ENCODE measurements at regions not wholly inside any gene's neighbourhood (a gene's known extent, or its start where the extent isn't known, plus 50 kb on each side); places are given as distances from the start of the nearest gene placed in this dataset.

DNA sequence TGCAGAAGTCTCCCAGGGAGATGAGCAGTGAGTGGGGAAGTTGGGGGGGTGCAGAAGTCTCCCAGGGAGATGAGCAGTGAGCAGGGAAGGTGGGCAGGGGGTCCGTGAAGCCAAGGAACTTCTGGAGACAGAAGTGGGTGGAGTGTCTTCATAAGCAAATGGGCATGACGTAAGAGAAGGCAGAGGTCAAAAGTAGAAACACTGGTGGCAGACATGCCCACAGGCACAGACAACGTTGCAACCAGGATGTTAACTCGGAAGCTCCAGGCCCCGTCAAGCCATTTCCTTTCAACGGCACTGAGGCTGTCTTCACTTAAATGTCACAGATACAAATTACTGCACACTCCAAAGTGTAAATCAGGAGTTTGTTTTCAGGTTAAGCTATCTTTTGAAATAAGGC lies 186.1 kb downstream of the SHANK2 start:
- TF ChIP-seq, protein P1, sequence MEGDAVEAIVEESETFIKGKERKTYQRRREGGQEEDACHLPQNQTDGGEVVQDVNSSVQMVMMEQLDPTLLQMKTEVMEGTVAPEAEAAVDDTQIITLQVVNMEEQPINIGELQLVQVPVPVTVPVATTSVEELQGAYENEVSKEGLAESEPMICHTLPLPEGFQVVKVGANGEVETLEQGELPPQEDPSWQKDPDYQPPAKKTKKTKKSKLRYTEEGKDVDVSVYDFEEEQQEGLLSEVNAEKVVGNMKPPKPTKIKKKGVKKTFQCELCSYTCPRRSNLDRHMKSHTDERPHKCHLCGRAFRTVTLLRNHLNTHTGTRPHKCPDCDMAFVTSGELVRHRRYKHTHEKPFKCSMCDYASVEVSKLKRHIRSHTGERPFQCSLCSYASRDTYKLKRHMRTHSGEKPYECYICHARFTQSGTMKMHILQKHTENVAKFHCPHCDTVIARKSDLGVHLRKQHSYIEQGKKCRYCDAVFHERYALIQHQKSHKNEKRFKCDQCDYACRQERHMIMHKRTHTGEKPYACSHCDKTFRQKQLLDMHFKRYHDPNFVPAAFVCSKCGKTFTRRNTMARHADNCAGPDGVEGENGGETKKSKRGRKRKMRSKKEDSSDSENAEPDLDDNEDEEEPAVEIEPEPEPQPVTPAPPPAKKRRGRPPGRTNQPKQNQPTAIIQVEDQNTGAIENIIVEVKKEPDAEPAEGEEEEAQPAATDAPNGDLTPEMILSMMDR (conservative IDR thresholded peaks at IDR 0.05): no peak
- H3K4me1 ChIP-seq (ENCODE audit: control insufficient read depth, insufficient read depth, low read length): no peaks in the 10 kb centered on the region
- Mint-ChIP-seq H3K4me1 (no peaks in the 10 kb centered on the region), H3K9me3 (no peaks in the 10 kb centered on the region), H3K27ac (no peak overlapping the region), H3K27me3 (ENCODE audit: insufficient read depth) (no peaks in the 10 kb centered on the region), H3K4me3 (no peak overlapping the region), H3K36me3 (ENCODE audit: low read depth) (peaks cover 7% of the 10 kb centered on the region)
- H3K4me3 ChIP-seq (ENCODE audit: low read length): no peak overlapping the region
- no peak overlapping the region for H3K27ac ChIP-seq (ENCODE audit: low read depth, low read length)
- 84 to 91% methylated on average over 3 to 6 of the region's 6 CpGs for WGBS, 2 experiments (ENCODE audit: insufficient coverage in 1 of 2, insufficient read length in 1 of 2)
- no peaks in the 10 kb centered on the region for H3K9me3 ChIP-seq (ENCODE audit: control insufficient read depth, low read length)
- DNase-seq: no peak
- no peaks in the 10 kb centered on the region for H3K36me3 ChIP-seq (ENCODE audit: control insufficient read depth, insufficient read depth, low read length)
- no peaks in the 10 kb centered on the region for H3K27me3 ChIP-seq (ENCODE audit: control insufficient read depth, insufficient read depth, low read length, poor library complexity, severe bottlenecking)
- H3K9ac ChIP-seq (ENCODE audit: extremely low read depth, low read length, poor library complexity, severe bottlenecking): no peak overlapping the region

DNA sequence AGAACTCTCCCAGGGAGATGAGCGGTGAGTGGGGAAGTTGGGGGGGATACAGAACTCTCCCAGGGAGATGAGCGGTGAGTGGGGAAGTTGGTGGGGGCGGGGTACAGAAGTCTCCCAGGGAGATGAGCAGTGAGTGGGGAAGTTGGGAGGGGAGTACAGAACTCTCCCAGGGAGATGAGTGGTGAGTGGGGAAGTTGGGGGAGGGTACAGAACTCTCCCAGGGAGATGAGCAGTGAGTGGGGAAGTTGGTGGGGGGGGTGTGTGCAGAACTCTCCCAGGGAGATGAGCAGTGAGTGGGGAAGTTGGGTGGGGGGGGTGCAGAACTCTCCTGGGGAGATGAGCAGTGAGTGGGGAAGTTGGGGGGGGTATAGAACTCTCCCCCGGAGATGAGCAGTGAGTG lies 186.5 kb downstream of the SHANK2 start:
- no peaks in the 10 kb centered on the region for H3K27me3 Mint-ChIP-seq (ENCODE audit: insufficient read depth)
- peaks cover under 1% of the 10 kb centered on the region for H3K4me1 Mint-ChIP-seq
- Histone ChIP-seq H3K36me3 (ENCODE audit: control insufficient read depth, insufficient read depth, low read length) (no peaks in the 10 kb centered on the region), H3K9me3 (ENCODE audit: control insufficient read depth, low read length) (no peaks in the 10 kb centered on the region), H3K27ac (ENCODE audit: low read depth, low read length) (no peak overlapping the region), H3K4me3 (ENCODE audit: low read length) (no peak overlapping the region), H3K9ac (ENCODE audit: extremely low read depth, low read length, poor library complexity, severe bottlenecking) (no peak overlapping the region), H3K27me3 (ENCODE audit: control insufficient read depth, insufficient read depth, low read length, poor library complexity, severe bottlenecking) (no peaks in the 10 kb centered on the region), H3K4me1 (ENCODE audit: control insufficient read depth, insufficient read depth, low read length) (no peaks in the 10 kb centered on the region)
- WGBS, 2 experiments (ENCODE audit: insufficient coverage in 1 of 2, insufficient read length in 1 of 2): 100% methylated on average over 3 of the region's 4 CpGs; no CpG with 5 or more reads in 1 of the 2 experiments
- H3K27ac Mint-ChIP-seq: no peak overlapping the region
- TF ChIP-seq, protein P1 (conservative IDR thresholded peaks at IDR 0.05): no peak
- H3K9me3 Mint-ChIP-seq: no peaks in the 10 kb centered on the region
- peaks cover 3% of the 10 kb centered on the region for H3K36me3 Mint-ChIP-seq (ENCODE audit: low read depth)
- DNase-seq: no peak
- H3K4me3 Mint-ChIP-seq: no peak overlapping the region

DNA sequence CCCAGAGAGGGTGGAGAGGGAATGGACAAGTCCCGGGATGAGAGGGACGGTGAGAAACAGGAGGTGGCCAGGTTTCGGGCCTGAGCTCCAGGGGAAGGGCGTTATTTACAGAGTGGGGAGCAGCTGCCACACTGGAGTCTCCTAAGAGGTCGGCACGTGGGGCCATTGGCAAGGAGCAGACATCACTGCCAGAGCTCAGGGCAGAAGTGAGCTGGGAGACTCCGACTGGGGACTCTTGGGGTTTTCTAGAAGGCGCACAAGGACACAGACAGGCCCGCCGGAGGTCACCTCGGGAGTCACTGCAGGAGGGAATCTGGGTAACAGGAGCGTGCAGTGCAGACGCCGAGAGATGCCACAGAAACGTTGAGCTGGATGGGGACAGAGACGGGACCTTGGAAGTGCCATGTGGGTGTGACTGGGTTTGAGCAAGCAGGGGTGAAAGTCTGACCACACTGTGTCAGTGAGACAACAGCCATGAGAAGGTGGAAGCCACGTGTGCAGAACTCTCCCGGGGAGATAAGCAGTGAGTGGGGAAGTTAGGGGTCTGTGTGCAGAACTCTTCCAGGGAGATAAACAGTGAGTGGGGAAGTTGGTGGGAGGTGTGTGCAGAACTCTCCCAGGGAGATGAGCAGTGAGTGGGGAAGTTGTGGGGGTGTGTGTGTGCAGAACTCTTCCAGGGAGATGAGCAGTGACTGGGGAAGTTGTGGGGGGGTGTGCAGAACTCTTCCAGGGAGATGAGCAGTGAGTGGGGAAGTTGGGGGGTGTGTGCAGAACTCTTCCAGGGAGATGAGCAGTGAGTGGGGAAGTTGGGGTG lies 187.5 kb downstream of the SHANK2 start:
- TF ChIP-seq, protein P1 (conservative IDR thresholded peaks at IDR 0.05): no peak
- Histone ChIP-seq H3K4me1 (ENCODE audit: control insufficient read depth, insufficient read depth, low read length) (no peaks in the 10 kb centered on the region), H3K4me3 (ENCODE audit: low read length) (no peak overlapping the region), H3K27me3 (ENCODE audit: control insufficient read depth, insufficient read depth, low read length, poor library complexity, severe bottlenecking) (no peaks in the 10 kb centered on the region), H3K9ac (ENCODE audit: extremely low read depth, low read length, poor library complexity, severe bottlenecking) (no peak overlapping the region), H3K27ac (ENCODE audit: low read depth, low read length) (no peak overlapping the region), H3K9me3 (ENCODE audit: control insufficient read depth, low read length) (no peaks in the 10 kb centered on the region), H3K36me3 (ENCODE audit: control insufficient read depth, insufficient read depth, low read length) (no peaks in the 10 kb centered on the region)
- H3K9me3 Mint-ChIP-seq: no peaks in the 10 kb centered on the region
- peaks cover 8% of the 10 kb centered on the region for H3K4me1 Mint-ChIP-seq
- no peak for DNase-seq
- H3K4me3 Mint-ChIP-seq: no peak overlapping the region
- H3K27ac Mint-ChIP-seq: no peak overlapping the region
- no peaks in the 10 kb centered on the region for H3K27me3 Mint-ChIP-seq (ENCODE audit: insufficient read depth)
- H3K36me3 Mint-ChIP-seq (ENCODE audit: low read depth): no peaks in the 10 kb centered on the region
- WGBS, 2 experiments (ENCODE audit: insufficient coverage in 1 of 2, insufficient read length in 1 of 2): 85 to 88% methylated on average over 14 to 18 of the region's 18 CpGs
